Activated naive CD8-positive, alpha-beta T cell treated with anti-CD3 and anti-CD28 coated beads, Interleukin-2, amount 50 U/mL, for 24 hours (primary cell): ENCODE measurements at regions not wholly inside any gene's neighbourhood (a gene's known extent, or its start where the extent isn't known, plus 50 kb on each side); places are given as distances from the start of the nearest gene placed in this dataset.

ENCODE experiments used
- ATAC-seq: fragments of 150-1000 bp; cut with Tn5 transposase; one replicate; pipeline ENCODE4 v1.10.0; 2021
- DNase-seq: peaks from one replicate; pipeline ENCODE4 v3.0.0; 2021
- H3K27ac Mint-ChIP-seq: one replicate; pipeline ENCODE4 v1.8.0; 2021; ENCODE audit warnings: mild to moderate bottlenecking, mixed read lengths
- H3K27me3 Mint-ChIP-seq: one replicate; pipeline ENCODE4 v1.8.0; 2021; ENCODE audit warnings: mixed read lengths
- H3K36me3 Mint-ChIP-seq: one replicate; pipeline ENCODE4 v1.8.0; 2021; ENCODE audit warnings: low read depth, mixed read lengths
- H3K4me1 Mint-ChIP-seq: one replicate; pipeline ENCODE4 v1.8.0; 2021; ENCODE audit warnings: mixed read lengths
- H3K4me3 Mint-ChIP-seq: one replicate; pipeline ENCODE4 v1.8.0; 2021; ENCODE audit warnings: mild to moderate bottlenecking, moderate library complexity, mixed read lengths
- H3K9me3 Mint-ChIP-seq: one replicate; pipeline ENCODE4 v1.8.0; 2021; ENCODE audit warnings: mixed read lengths

DNA sequence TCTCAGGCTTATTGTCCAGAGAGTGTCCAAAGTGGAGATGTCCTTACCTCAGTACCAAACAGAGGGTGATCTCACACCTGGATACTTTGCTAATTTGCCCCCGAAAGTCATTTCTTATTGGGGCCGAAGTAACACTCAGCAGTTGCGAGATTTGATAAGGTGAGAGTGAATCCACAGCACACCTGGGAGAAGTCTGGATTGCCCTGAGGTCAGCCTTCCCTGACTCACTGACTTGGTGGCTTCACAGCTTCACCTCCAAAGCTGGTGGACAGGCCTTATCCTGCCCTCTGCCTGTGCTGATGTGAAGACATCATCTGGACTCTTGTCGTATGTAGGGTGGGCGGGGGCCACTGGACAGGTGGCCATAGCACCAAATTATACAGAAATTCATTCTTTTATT, 101.9 kb upstream of the ARMC2 start:
- Mint-ChIP-seq H3K9me3 (no peaks in the 10 kb centered on the region), H3K27ac (no peak overlapping the region), H3K27me3 (peaks cover 12% of the 10 kb centered on the region), H3K36me3 (no peaks in the 10 kb centered on the region), H3K4me3 (no peak overlapping the region), H3K4me1 (no peaks in the 10 kb centered on the region)
- ATAC-seq (no peak), DNase-seq (no peak)

DNA sequence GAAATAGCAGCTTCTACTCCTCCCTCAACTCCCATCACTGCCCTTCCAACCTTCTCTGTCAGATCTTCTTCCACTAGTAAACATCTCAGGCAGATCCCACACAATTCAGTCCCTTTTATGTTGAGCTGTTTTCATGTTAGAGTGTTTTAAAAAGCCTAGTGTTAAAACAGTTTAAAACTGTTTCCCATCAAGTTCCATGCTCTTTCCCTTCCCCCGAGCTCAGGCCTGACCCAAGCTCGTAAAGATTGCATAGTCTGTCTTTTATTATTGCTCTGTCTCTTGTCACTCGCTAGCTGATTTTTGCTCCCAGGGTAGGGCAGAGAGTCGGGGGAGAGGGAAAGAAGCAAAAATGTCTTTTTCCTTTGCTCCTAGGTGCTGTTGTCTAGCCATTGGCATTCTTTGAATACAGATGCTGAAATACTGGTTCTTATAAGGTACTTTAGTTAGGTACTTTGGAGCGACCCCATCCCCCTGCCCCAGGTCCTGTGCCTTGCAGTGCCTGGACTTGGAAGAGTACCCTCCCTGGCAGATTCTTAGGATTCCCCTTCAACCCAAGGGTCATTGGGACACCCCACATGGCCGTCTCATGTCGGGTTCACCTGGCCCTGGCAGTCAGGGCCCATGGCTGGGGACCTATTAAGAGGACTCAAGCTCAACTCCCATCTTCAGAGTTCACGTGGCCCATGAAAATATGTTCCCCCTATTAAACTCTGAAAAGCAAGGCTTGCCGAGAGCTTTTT, 101.2 kb upstream of the ARMC2 start:
- H3K36me3 Mint-ChIP-seq: no peaks in the 10 kb centered on the region
- no peaks in the 10 kb centered on the region for H3K4me1 Mint-ChIP-seq
- no peaks in the 10 kb centered on the region for H3K9me3 Mint-ChIP-seq
- H3K4me3 Mint-ChIP-seq: no peak overlapping the region
- DNase-seq: no peak
- H3K27me3 Mint-ChIP-seq: peaks cover 7% of the 10 kb centered on the region
- ATAC-seq: no peak
- H3K27ac Mint-ChIP-seq: no peak overlapping the region

DNA sequence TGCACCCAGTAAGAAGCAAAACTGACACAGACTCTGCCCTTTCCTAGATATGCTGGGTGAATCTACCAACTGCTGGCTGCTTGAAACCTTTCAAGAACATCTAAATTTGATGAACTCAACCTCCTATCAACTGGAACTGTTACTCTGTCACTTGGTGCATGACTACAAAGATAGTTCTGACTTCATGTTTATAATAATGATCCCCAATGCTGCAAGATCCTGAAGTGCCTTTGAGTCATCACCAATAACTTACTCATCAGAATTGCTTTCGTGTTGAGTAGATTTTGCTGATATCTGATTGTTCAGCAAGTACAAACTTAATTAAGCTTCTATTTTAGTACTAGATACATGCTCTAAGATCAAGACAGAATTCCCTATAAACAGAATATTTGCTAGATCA, 100.2 kb upstream of the ARMC2 start:
- Mint-ChIP-seq H3K36me3 (no peaks in the 10 kb centered on the region), H3K4me1 (no peaks in the 10 kb centered on the region), H3K27me3 (peaks cover 7% of the 10 kb centered on the region), H3K9me3 (no peaks in the 10 kb centered on the region), H3K4me3 (no peak overlapping the region), H3K27ac (no peak overlapping the region)
- no peak for DNase-seq
- no peak for ATAC-seq

DNA sequence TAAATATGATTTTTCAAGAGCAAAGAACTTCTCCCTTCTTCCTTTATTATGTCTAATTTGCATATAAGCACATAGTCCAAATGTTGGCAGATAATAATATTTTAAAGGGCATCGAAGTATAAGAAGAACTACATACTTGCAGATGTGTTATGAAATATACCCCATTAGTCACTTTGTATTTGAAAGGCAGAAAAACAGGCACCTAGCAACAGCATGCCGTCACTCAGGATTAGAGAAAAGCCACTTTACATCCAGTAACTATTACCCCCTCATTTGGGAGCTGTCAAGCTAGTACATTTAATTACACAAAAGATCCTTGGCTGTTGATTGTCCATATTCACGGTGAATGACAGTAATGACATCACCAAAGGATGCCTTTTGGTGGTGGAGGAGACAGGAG, 99.3 kb upstream of the ARMC2 start:
- H3K27me3 Mint-ChIP-seq: peaks cover 6% of the 10 kb centered on the region
- ATAC-seq (no peak), DNase-seq (no peak)
- H3K36me3 Mint-ChIP-seq: no peaks in the 10 kb centered on the region
- no peaks in the 10 kb centered on the region for H3K9me3 Mint-ChIP-seq
- no peak overlapping the region for H3K27ac Mint-ChIP-seq
- no peak overlapping the region for H3K4me3 Mint-ChIP-seq
- no peaks in the 10 kb centered on the region for H3K4me1 Mint-ChIP-seq

DNA sequence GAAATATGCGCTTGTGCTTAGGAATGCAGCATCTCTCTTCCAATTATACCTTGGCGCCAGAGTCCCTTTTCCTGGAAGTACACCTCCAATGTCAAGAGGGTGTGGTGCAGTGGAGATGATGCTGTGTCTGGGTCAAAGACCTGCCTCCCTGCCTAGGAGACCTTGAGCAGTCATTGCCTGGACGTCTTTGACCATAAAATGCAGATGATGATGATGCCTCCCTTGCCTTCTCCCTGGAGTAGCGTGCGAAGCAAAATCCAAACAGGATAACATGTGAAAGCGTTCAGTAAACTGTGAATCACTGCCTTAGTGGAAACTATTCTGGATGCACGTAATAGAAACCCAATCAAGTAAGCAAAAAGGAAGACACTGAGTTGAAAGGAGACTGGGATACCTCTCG, 97.4 kb upstream of the ARMC2 start:
- Mint-ChIP-seq H3K27me3 (peaks cover 5% of the 10 kb centered on the region), H3K4me3 (no peak overlapping the region), H3K4me1 (no peaks in the 10 kb centered on the region), H3K9me3 (no peaks in the 10 kb centered on the region), H3K36me3 (no peaks in the 10 kb centered on the region), H3K27ac (no peak overlapping the region)
- ATAC-seq (no peak), DNase-seq (no peak)

DNA sequence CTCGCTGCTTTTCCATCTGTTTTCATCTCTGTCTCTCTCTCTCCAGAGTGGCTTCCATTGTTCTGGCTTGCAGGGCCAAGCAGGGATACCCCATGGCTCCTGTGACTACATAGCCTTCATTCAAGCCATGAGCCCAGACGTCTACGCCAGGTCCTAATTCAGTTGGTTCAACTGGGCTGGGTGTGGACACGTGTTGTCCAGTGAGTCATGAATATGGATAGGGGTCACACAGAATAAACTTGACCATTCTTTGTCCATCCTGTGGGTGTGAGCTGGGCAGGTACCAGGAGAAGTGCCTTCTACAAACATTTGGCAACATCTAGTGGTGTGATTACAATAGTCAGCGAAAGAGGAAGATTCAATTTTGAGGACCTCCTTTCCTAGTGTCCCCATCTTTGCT, 96.9 kb upstream of the ARMC2 start:
- ATAC-seq (no peak), DNase-seq (no peak)
- H3K27ac Mint-ChIP-seq: no peak overlapping the region
- H3K4me3 Mint-ChIP-seq: no peak overlapping the region
- peaks cover 5% of the 10 kb centered on the region for H3K27me3 Mint-ChIP-seq
- H3K36me3 Mint-ChIP-seq: no peaks in the 10 kb centered on the region
- no peaks in the 10 kb centered on the region for H3K4me1 Mint-ChIP-seq
- H3K9me3 Mint-ChIP-seq: no peaks in the 10 kb centered on the region

DNA sequence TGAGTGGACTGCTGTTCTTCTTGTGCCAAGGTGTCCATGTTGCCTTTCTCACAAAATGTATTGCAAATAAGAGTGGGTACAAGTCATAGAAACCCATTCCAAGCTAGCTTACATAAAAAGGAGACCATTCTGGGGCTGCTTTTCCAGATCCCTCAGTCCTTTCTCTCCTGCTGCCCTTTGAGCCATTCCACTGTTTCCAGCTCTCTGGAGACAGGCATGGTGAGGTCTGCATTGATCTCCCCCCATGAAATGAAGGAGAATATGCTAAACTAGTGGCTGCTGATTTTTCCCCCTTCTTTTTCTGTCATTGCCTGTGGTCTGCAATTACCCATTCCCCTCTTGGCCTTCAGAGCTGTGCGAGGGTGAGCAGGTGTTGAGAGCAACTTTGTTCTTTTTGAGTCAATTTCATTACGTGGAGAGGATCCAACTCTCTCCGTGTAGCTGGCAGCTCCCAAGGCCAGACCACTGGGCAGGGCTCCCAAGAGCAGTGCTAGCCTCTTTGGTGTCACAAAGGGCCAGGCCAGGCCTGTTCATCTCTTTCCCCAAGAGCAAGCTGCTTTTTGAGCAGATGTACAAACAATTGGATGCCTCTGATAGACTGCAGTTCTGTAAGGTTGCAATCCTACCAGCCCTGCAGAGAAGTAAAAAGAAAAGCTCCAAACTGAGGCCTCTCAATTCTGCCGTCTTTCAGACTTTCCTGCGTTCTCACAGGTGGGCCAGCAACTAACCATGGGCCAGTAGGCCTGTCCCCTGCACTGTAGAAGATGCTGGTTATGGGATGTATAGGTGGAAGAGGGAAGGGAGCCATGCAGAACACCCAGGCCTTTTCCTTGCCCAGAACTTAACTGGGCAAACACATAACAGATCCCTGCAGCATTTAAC, 96.1 kb upstream of the ARMC2 start:
- Mint-ChIP-seq H3K4me1 (no peaks in the 10 kb centered on the region), H3K4me3 (no peak overlapping the region), H3K36me3 (no peaks in the 10 kb centered on the region), H3K27ac (no peak overlapping the region), H3K9me3 (no peaks in the 10 kb centered on the region), H3K27me3 (peaks cover 5% of the 10 kb centered on the region)
- DNase-seq (no peak), ATAC-seq (no peak)

DNA sequence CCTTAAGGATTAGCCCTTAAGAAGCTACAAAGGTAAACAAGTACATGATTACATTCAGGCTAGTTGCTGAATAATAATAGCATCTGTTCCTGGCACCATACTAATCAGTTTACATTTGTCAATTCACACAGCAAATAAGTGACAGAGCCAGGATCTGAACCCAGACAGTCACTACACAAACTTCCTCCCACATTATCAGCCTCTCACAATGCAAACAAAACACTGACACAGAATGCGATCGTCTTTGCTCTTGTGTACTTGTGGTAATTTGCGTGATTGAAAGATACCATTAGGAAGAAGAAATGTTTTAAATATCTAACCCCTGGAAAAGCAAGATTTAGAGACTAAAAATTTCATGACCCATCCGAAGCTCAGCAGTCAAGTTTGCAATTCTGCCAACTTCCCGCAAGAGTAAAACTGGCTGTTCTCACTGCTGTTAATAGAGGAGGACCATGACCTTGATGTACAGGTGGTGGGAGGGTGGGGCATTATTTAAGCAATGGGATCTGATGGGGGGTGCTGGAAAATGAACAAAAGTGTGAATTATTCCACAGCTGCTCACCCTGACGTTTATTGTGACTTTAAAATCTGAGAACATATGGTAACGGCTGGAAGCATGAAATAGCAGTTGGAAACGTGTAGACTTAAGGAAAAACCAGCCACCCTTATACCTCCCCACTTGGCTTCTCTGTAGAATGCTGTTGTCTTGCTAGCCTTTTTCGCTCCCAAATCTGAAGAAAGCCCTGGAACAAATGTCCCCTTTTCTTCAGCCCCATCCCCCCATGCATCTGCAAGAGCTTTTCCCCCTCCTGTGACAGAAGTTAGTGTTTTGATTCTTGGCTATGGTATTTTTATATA, 95.3 kb upstream of the ARMC2 start:
- Mint-ChIP-seq H3K27ac (no peak overlapping the region), H3K27me3 (peaks cover 5% of the 10 kb centered on the region), H3K9me3 (no peaks in the 10 kb centered on the region), H3K4me1 (no peaks in the 10 kb centered on the region), H3K4me3 (no peak overlapping the region), H3K36me3 (no peaks in the 10 kb centered on the region)
- ATAC-seq (no peak), DNase-seq (no peak)

DNA sequence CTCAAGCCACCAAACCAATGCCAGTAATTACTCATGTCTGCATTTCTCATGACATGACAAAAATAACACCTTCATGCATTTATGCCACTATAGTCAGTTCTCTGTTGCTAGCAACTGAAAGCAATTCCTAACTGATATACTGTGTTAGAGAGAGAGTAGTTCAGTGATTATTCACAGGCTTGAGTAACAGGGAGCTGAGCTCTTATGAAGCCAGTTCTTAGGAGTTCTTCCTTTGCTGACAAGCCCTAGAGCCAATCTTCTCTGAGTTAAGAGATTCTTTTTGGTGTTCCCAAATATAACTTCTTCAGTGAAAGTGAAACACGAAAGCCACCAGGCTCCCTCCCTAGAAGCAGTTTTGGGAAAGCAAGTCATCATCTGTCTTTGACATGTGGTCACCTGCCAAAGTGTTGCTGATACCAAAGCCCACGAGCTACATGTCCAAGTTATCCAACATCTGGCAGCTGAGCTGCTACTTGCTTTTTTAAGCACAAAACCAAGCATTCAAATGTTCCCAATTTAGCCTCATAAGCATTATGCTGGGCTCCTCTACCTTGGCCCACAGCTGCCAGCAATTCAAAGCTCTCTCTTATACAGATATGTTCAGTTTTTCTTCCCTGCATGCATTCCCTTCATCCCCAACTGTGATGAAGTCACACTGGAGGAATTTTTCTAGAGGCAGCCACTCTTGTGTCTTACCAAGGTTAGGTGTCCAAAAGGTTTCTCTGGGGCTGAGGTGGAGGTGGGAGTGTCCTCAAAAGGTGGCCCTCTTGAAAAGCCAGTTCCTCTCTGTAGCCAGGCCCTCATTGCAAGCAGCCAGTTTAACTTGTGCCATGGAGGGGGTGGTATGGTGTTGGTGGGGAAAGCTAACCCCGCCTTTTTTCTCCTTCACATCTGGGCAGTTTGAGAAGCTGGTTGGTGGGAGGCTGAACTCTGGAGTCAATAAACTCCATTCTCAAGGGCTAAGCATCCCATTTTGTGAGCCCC, 92.7 kb upstream of the ARMC2 start:
- Mint-ChIP-seq H3K4me1 (no peaks in the 10 kb centered on the region), H3K27me3 (no peaks in the 10 kb centered on the region), H3K27ac (no peak overlapping the region), H3K9me3 (no peaks in the 10 kb centered on the region), H3K4me3 (no peak overlapping the region), H3K36me3 (no peaks in the 10 kb centered on the region)
- DNase-seq: no peak
- ATAC-seq: no peak

DNA sequence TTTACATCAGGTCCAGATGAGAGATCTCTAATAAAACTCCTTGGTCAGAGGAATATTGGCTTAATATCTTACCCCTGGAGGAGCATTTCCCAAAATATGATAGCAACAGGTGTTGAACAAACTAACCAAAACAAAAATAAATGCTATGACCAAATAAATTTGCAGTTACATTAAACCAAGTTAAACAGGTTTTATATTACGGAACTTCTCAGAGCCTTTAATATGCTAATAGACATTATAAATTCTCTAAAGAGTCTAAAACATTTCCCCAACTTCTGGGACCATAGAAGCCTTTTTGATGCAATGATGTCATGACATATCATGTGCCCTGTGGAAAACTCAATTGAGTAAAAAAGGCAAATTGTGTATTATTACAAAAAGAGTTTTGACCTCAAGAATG, 90.9 kb upstream of the ARMC2 start:
- H3K4me1 Mint-ChIP-seq: peaks cover 2% of the 10 kb centered on the region

DNA sequence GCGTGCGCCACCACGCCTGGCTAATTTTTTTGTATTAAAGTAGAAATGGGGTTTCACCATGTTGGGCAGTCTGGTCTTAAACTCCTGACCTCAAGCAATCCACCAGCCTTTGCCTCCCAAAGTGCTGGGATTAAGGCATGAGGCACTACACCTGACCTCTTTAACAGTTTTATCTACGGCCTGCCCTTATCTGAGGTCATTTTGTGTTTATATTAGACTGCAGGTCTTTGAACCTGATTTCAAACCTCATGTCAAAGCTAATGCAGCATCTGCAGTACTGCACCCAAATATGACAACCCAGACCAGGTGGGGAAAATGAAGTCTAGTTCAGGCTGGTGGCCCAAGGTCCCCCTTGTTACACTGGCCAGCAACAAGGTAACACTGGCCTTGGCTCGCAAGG, 89.3 kb upstream of the ARMC2 start:
- no peak overlapping the region for H3K4me3 Mint-ChIP-seq
- ATAC-seq (no peak), DNase-seq (no peak)
- H3K27me3 Mint-ChIP-seq: peaks cover 3% of the 10 kb centered on the region
- H3K27ac Mint-ChIP-seq: no peak overlapping the region
- peaks cover 3% of the 10 kb centered on the region for H3K4me1 Mint-ChIP-seq
- H3K36me3 Mint-ChIP-seq: no peaks in the 10 kb centered on the region
- H3K9me3 Mint-ChIP-seq: no peaks in the 10 kb centered on the region

More for the DNA sequence above, 90.9 kb upstream of the ARMC2 start:
- no peaks in the 10 kb centered on the region for H3K36me3 Mint-ChIP-seq
- H3K27me3 Mint-ChIP-seq: peaks cover 3% of the 10 kb centered on the region
- no peaks in the 10 kb centered on the region for H3K9me3 Mint-ChIP-seq
- no peak for ATAC-seq
- H3K27ac Mint-ChIP-seq: no peak overlapping the region
- no peak overlapping the region for H3K4me3 Mint-ChIP-seq
- DNase-seq: no peak

DNA sequence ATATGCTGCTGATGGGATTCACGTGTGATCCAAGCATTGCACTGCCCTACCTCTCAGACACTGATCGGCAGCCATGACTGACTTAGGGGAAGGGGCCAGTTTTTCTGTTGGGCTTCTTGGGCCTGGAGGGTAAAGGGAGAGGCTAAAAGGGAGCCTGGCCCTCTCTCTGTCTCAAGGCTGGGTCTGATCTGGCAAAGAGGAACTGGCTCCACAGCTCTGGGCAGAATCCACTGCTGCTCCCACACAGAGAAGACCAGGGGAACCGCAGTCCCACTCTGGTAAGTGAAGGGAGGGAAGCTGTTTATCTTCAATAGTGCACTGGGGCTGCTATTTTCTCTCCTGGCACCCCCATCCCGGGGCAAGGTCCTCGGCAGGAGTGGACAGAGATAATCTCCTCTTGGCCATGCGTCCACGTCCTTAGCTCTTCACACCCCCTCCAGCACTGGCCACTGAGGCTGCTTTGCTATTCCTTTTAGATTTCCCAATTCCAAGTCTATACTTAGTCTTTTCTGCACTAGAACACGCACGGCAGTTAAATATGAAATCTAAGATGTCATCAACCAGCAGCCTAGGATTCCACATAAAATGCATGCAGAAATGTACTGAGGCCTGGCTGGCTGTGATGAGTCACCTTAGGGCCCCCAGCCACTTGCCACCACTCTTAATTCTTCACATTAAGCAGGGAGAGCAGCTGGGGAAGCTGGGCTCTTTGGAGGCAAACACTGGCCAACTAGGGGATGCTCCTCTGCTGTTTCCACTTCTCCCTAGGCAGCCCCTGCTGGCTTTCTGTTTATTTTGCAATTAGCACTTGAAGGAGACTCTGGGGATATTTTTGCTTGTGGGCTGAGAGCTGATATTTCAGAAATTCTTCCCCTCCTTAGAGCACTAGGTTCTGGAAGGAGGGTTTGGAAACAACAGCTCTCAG, 87.8 kb upstream of the ARMC2 start:
- H3K9me3 Mint-ChIP-seq: no peaks in the 10 kb centered on the region
- DNase-seq: no peak
- H3K27me3 Mint-ChIP-seq: peaks cover 6% of the 10 kb centered on the region
- no peak for ATAC-seq
- no peak overlapping the region for H3K27ac Mint-ChIP-seq
- no peak overlapping the region for H3K4me3 Mint-ChIP-seq
- H3K4me1 Mint-ChIP-seq: peaks cover 3% of the 10 kb centered on the region
- no peaks in the 10 kb centered on the region for H3K36me3 Mint-ChIP-seq

DNA sequence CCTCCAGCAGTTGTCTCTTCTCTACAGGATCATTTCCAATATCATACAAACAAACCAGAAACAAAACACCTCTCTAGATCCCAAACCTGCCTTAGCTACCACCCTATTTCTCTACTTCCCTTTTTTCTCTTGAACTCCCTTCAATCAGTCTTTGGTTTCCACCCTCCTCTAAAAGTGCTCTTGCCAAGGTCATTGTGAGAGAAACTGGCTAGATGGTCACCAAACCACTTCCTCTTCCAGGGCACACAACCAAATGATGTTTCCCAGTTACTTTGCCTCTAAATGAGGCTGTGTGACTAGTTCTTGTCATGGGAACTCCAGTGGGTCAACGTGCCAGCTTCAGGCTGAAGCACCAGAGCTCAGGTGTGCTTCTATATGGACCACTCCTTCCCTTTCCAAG, 85.8 kb upstream of the ARMC2 start:
- no peak for DNase-seq
- ATAC-seq: no peak
- H3K36me3 Mint-ChIP-seq: no peaks in the 10 kb centered on the region
- H3K27ac Mint-ChIP-seq: no peak overlapping the region
- H3K4me1 Mint-ChIP-seq: peaks cover 3% of the 10 kb centered on the region
- peaks cover 6% of the 10 kb centered on the region for H3K27me3 Mint-ChIP-seq
- H3K9me3 Mint-ChIP-seq: no peaks in the 10 kb centered on the region
- H3K4me3 Mint-ChIP-seq: no peak overlapping the region
